Stimulated activated CD8-positive, alpha-beta memory T cell treated with anti-CD3 and anti-CD28 coated beads, Interleukin-2, amount 100 ng/mL, for 48 hours (primary cell): ENCODE measurements at regions not wholly inside any gene's neighbourhood (a gene's known extent, or its start where the extent isn't known, plus 50 kb on each side); places are given as distances from the start of the nearest gene placed in this dataset.

ENCODE experiments used
- DNase-seq, 2 donors: peaks; one replicate each; pipeline ENCODE4 v3.0.0-alpha.2; 2020; ENCODE audit warnings: low read depth in 2 of 2

DNA sequence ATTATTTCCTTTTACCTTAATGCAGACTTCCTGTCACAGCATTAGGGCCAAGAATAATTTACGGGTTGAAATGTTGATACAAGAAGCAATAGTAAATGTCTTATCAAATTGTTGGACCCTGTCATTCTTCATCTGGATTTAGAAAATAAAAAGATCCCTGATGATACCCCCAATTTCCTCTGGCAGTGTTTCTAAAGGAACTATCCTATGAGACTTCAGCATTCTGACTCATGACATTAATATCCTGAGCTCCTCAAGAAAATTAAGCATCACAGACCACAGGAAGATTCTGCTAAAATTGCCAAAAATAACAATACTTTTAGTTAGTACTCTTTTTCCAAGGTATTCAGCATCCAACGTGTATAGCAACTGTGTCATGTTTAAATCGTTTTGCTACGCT is 490.5 kb upstream of the ANKRD30A start:
- no peak for DNase-seq

DNA sequence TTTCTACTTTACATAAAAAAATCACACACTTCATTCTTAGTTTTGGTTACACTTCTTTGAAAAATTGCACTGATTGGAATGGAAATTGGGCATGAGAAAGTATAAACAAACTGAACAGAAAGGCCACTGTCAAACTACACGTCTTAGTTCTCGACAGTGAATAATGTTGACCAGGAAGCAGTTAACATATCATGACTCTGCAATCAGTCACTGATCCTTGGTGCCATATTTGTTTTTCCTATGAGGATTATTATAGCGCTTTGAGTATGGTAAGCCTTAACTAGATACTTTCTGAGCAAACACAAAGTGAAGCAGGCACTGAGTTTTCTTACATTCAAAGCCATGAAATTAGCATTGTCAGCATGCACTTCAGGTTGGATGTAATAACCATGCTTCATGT is 495.1 kb upstream of the ANKRD30A start:
- no peak for DNase-seq

DNA sequence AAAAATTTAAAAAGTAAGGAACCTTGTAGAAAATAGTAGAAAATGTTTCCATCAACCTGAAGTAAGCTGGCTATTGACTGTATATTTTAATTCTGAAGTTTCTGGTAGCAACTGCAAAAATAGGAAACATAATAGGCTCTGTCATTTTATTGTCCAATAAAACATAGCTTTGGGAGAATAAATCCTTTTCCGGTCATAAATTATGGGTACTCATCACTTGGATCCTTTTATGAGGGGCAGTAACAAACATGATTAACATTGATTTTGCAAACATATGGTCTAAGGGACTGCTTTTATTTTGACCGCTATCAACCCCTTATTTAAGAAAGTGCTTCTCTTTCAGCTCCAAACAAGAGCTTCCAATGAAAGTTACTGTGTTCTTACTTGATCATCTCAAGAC is 495.9 kb upstream of the ANKRD30A start:
- no peak for DNase-seq

DNA sequence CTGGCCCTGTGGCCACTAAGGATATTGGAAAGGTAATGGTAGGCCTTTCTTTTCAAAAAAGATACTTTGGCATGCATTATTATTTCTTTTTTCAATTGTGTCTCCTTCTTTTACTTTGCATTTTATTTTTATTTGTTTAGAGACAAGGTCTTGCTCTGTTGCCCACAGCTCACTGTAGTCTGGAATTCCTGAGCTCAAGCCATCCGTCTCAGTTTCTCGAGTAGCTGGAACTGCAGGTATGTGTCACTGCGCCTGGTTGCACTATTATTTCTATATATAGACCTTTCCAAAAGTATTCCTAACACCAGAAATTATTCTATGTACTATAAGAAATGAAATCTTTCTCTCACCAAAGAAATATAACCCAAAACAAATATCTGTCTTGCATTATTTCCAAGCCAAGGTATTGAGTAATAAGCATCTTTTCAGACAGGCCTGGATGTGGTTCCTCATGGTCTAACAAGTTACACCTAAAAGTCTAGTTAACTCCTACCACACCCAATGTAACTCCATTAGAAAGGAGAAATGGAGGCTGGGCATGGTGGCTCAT is 500.8 kb upstream of the ANKRD30A start:
- no peak for DNase-seq

DNA sequence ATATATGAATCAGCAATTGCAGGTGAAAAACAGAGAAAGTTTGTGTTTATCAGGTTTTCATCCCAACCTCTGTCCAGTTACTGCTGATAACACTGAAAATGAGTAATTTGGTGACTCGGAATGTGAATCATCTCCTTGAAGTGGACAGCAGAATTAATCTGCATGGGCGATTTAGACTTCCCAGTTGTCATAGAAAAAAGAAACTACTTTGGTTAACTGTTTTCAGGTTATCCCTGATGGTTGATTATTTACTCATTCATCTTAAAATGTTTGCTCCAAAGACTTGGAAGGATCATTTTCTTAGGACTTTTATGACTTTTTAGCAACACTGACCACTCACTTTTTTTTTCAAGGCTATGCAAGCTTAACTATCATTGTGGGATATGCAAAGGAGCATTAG is 504.1 kb upstream of the ANKRD30A start:
- DNase-seq: no peak

DNA sequence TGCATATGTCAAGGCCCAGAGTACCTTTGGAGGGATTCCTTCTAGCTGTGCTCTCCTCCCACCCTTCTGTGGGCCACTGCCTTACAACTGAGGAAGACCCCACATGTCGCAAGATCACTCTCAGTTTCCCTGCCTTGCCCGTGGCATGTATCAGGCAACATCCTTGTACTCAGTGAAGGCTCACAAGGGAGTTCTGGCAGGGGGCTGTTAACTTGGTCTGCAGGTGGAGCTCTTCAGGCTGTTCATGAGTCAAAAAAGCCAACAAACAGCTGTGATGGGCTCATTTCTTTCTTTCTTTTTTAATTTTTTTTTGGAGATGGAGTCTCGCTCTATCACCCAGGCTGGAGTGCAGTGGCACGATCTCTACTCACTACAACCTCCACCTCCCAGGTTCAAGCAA is 513.0 kb upstream of the ANKRD30A start:
- DNase-seq: no peak

DNA sequence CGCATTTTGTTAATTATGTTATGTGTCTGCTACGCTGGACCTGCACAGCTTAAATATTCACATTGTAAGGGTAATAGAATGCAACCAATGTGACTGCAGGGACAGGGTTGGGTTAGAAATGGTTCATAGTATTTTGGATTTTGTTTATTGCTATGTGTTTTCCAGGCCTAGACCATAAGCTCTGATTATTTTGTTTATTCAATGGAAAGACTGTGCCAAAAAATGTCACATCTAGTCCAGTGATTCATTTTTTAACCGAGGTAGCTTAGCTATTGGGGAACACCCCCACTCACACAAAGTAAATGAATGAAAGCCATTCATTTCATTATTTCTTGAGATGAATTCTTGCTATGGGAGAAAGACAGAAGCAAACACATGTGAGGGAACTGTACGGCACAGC is 516.5 kb upstream of the ANKRD30A start:
- DNase-seq: no peak

DNA sequence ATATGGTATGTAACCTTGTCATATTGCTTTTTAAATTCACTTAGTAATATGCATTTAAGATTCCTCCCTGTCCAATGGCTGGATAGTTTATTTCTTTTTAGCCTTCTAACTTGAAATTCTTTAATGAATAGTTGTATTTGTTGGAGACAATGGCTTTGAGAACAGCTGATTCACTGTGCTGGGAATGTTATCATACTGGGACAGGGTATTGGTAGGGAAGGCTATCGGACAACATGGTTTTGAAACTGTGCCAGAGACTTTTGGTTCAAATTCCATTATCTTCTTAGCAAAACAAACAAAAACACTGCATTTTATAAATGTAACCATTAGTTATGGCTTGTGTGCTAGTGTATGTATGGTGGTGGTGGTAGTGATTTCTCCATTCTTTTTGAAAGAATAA is 517.1 kb upstream of the ANKRD30A start:
- DNase-seq: no peak

DNA sequence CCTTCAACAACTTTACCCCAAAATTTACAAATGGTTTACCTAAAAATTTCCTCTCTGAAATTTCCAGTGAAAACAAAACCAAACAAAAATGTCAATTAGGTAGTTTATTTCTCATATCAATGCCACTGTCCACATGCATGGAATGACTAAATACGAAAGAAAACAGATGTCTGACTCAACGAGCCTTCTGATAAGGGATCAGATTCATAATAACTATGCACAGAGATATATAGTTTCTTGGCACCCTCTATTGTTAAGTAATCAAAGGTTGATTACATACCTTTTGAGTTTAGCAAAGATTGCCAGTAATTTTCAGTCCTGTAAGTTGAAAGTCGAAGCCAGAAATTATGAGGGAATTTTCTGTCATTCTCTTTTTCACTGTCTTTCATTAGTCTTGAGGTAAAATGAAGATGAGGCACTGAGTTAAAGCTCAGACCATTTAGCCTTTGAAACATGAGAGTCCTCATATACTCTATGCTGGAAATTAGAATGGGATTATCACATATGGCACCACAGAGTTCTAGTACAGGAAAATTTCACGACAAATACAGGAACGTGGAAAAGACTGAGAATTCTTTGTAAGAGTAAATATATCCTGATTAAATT is 519.1 kb upstream of the ANKRD30A start:
- no peak for DNase-seq

DNA sequence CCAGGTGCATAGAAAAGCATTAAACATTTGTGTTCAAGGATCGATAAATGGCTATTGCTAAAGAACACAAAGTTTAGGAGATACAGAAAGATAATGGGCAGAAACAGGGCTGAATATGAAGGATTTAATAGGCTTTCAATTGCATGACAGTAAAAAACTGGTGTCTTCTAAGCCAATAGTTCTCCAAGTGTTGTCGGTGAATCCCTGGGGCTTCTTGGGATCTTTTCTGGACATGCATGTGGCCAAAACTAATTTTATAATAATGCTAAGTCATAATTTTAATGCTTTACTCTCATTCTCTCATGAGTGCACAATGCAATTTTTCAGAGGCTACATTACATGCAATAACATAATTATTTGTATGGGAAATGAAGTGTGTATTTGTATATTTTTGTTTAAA is 521.1 kb upstream of the ANKRD30A start:
- no peak for DNase-seq

DNA sequence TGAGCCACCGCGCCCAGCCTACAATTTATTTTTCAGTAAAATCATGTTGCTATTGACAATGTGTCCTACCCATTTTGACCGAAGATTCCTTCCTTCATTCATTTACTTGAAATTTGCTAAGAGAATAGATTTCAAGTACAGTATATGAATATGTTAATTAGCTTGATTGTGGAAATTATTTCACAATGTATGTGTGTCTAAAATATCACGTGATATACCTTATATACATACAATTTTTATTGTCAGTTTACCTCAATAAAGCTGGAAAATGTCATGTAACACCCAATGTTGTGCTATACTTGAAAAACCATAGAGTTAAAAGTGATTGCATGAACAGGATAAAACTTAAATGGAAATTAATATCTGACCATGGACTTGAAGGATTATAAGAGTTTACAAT is 521.7 kb upstream of the ANKRD30A start:
- DNase-seq: no peak

DNA sequence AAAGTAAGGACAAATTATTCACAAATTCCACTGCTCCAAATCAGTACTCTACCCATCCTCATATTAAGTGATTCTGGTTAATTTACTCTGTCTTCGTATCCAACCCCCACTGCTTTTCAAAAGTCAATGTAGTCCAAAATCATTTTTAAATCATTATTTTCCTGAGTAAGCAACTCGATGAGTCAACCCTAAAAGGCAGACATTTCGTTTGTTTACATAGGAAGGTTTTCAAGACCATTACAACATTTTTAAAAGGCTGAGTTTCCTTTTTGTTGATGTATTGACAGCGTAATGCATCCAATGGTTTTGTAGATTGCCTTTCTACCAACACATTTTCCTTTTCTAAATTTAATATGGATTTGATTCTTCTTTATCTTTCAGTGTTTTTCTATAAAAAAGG is 523.0 kb upstream of the ANKRD30A start:
- DNase-seq: no peak

DNA sequence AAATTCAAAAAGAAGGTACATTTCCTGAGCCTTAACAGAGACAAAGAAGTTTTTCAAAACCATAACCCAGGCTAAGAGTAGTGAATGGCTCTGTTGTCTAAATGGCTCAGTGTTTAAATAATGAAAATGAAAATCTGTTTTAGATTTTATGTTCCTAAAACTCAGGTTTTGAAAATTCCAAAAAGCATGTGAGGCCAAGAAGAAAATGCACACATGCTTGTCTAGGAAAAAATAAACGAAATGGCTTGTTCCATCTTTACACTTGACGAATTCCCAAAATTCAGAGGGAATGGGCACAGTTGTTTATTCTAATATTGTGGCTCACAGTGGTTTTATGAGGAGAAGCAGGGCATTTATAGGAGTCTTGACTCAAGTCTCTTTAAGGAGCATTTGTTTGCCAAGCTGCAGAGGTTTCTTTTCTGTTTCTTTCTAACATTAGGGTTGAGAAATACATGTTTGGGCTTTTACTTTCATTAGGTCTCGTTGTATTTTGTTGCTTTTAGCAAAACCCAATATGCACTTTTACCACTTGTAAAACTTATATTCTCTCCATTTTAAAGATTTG is 527.6 kb upstream of the ANKRD30A start:
- no peak for DNase-seq

DNA sequence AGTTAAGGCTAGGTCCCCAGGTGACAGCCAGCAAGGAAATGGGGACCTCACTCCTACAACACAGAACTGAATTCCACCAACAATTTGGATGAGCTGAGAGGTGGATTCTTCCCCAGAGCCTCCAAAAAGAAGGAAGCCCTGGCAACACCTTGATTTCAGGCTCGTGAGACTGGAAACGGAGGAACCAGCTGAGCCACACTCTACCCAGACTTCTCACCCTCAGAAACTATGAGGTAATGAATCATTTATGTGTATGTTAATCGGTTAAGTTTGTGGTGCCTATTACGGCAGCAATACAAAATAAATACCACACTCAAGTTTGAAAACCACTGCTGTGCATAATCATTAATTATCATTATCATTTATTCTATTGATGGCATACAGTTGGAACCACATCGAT is 532.4 kb upstream of the ANKRD30A start:
- DNase-seq: no peak

DNA sequence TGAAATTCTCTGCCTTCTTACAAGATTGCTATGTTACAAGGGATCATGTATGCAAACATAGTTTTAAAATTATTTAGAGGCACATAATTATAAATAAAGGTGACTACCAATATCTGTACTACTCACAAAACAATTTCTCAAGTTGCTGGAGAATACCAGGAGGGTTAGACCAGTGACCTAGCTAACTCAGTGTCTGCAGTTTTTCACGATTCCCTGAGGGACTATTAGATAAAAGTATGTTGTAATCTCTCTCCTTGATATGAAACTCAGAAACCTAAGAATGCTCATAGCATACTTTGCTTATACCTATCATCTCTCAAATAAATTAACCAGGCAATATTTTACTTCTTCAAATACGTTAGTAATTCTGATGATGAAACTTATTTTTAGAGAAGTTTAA is 534.0 kb upstream of the ANKRD30A start:
- no peak for DNase-seq

DNA sequence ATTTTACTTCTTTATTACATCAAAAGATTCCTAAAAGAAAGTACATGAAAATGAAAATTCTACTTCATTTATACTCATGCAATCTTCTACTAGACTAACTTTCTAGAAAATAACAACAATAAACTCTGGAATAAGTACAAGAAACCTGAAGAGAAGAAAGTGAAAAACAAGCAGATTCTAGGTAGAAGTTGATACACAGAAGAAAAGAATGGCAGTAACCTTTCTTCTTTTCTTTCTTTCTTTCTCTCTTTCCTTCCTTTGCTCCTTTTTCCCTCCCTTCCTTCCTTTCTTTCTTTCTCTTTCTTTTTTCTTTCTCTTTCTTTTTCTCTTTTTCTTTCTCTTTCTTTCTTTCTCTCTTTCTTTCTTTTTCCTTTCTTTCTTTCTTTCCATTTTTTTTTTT is 541.7 kb upstream of the ANKRD30A start:
- DNase-seq: no peak

DNA sequence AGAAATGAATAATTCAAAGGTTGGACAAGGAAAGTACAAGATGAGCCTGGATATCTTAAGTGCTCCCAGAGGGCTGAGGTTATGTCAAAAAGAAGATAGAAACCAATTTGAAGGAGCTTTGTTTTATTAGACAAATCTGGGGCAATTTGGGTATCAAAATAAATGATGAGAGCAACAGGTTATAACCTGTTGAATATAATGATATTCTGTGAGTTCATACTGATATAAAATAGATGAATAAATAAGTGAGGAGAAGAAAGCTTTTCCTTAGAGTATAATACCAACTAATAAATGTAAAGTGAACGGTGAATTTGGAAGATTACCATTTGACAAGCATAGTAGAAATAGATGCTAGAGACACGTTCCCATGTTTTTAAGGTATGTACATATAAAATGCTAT is 544.2 kb upstream of the ANKRD30A start:
- DNase-seq: no peak

DNA sequence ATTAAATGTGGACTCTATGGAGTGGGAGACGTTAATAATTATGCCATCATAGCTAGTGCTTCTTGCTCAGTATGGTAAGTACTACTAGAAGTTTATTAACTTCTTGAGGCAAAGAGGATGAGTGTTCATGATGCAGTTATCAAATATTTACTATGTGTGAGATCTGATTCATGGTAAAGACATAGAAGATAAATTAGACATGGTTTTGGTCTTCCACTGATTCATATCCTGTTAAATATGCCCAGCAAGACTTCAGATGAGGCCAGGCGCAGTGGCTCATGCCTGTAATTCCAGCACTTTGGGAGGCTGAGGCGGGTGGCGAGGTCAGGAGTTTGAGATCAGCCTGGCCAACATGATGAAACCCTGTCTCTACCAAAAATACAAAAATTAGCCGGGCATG is 547.1 kb upstream of the ANKRD30A start:
- no peak for DNase-seq

DNA sequence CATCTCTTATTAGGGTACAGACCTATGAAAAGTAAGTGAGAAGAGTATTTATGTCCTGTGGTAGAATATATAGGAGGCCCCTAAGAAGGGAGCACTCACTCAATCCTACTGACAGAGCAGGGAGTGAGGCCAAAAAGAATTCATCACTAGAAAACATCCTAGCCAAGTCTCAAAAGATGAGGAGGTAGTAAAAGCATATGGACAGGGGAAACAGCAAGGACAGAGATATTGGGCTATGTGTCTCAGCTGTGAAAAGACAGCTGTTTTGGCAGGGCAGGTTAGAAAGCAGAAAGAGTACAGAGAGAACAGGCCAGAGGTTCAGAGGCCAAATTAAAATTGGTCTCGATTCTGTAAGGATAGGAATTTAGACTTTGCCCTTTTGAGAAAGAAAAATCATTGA is 548.3 kb upstream of the ANKRD30A start:
- DNase-seq: no peak

DNA sequence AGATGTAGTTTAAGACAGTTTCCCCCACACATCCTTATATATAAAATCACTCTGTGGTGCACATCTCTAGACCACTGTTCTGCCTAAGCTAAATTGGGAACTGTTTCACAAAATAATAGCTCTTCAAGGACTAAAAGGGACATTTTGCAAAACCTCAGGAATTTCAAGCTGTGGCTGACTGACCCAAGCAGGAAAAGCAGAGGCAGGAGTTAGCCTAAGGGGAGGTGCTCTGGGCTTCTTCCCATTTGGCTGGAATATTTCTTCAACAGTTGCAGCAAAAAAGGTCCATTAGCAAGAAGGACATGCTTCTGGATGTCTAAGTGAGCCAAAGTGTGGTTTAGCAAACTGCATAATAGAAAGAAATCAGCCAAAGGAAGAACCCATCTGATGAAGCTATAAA is 551.2 kb upstream of the ANKRD30A start:
- DNase-seq: no peak

DNA sequence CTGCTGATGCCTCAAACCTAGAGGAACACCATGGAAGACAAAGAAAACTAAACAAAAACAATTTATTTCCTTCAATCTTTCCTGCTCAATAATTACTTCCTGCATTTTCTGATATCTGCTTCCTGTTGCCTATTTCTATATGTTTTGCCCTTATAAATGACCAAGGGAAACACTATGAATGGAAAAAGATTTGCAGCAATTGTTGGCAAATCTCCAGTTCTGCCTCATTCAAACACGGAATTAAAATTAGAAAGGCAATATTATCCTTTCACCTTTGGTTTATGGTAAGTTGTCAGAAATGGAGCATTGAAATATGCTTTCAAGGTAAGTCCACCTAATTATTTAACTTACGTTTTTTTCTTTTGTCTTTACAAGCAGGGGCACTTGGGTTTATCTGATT is 552.2 kb upstream of the ANKRD30A start:
- DNase-seq: no peak

DNA sequence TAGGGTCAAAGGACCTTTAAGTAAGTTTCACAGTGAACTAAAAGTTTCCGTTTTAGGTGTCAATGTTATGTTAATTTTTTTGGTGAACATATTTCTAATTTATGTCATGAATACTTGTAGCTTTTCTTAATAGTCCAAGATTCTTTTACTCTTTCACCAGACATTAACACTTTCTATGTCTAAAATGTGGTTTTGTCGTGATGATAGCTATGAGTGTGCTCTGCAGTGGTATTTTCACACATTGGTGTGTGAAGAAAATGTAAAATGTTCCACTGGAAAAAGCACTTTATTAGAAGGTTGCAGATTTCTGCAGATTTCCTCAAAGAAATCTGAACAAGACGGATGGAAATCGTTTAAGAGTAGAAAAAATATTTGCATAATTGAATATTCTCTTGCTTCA is 561.0 kb upstream of the ANKRD30A start:
- DNase-seq: no peak

DNA sequence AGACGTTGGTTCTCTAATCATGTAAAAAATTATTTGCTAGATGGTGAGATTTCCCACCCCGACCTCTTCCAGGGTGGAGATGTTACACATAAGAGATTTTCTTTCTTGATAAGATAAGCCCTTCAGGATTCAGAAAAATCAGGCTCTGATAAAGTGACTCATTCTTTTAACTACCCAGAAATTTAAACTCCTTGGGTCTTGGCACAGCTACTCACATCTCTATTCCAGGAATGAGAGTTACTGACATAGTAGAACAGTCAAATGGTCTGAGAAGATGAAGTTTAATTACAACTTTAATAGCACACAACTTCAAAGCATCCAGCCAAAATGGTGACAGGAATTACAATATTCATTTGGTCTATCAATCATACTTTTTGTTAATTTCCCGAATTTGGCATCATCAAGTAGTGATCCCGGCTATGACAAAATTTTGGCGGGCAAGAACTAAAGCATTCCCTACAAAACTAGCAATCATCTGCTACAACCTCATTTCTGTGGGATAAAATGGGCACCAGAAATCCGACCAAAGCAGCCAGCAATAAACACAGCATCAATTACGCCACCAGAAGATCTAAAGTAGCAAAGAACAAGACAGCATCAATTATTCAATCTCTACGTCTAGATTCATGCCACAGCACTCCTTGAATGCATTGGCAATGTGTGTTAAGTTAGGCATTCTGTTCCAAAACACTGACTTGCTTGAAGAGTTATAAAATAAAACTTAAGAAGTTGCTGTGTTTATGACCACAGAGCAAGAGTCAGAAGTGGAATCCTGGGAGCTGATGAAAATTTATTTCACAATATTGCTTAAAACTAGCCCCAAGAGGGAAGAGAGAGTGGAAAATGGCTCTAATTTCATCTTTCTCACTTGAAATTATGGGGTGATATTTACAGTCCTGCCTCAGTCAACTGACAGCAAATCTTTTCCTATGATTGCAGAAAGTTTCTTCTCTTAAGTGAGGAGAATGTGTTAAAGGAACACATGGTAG is 565.7 kb upstream of the ANKRD30A start:
- no peak for DNase-seq
